Neural cell (in vitro differentiated cells): ENCODE measurements at regions not wholly inside any gene's neighbourhood (a gene's known extent, or its start where the extent isn't known, plus 50 kb on each side); places are given as distances from the start of the nearest gene placed in this dataset.

Source experiments
- H2AFZ ChIP-seq: fragments of 200-600, 300-800 bp; sonication (generic), shearing (Covaris generic); 2 replicates; pipeline ENCODE4 v1.6.0; 2014; ENCODE audit warnings: low read depth, mild to moderate bottlenecking, antibody characterized with exemption, low read length, moderate library complexity
- H3F3A ChIP-seq: fragments of 200-600 bp; shearing (Covaris generic); 2 replicates; pipeline ENCODE4 v1.6.1; 2016; ENCODE audit warnings: mild to moderate bottlenecking, moderate library complexity, mixed read lengths, antibody characterized with exemption, low read length; ENCODE audit not compliant: insufficient read depth, poor library complexity, severe bottlenecking
- H3K27ac ChIP-seq: fragments of 200-600, 300-800 bp; sonication (generic), shearing (Covaris generic); 2 replicates; pipeline ENCODE4 v1.5.1; 2014; ENCODE audit warnings: mild to moderate bottlenecking, low read length, moderate library complexity
- H3K27me3 ChIP-seq: fragments of 300-800, 200-600 bp; sonication (generic), shearing (Covaris generic); 2 replicates; pipeline ENCODE4 v1.6.0; 2014; ENCODE audit warnings: mild to moderate bottlenecking, low read depth, low read length, moderate library complexity; ENCODE audit not compliant: insufficient read depth
- H3K36me3 ChIP-seq: fragments of 300-800, 200-600 bp; sonication (generic), shearing (Covaris generic); 2 replicates; pipeline ENCODE4 v1.5.1; 2014; ENCODE audit warnings: mild to moderate bottlenecking, antibody characterized with exemption, low read length, moderate library complexity; ENCODE audit not compliant: insufficient read depth
- H3K4me2 ChIP-seq: fragments of 300-800, 200-600 bp; sonication (generic), shearing (Covaris generic); 2 replicates; pipeline ENCODE4 v1.6.0; 2014; ENCODE audit warnings: mild to moderate bottlenecking, low read length
- H3K4me3 ChIP-seq: fragments of 300-800, 200-600 bp; sonication (generic), shearing (Covaris generic); 2 replicates; pipeline ENCODE4 v1.5.1; 2014; ENCODE audit warnings: mild to moderate bottlenecking, low read length, moderate library complexity
- H3K79me2 ChIP-seq: fragments of 200-600 bp; shearing (Covaris generic); replicated peaks from 2 replicates; pipeline ENCODE4 v1.6.0; 2014; ENCODE audit warnings: mild to moderate bottlenecking, low read length, moderate library complexity; ENCODE audit not compliant: insufficient read depth
- H3K9ac ChIP-seq: fragments of 300-800, 200-600 bp; sonication (generic), shearing (Covaris generic); 2 replicates; pipeline ENCODE4 v1.6.1; 2016; ENCODE audit warnings: mild to moderate bottlenecking, low read length, mixed read lengths
- H3K9me2 ChIP-seq: fragments of 200-600 bp; shearing (Covaris generic); 2 replicates; pipeline ENCODE4 v1.6.1; 2016; ENCODE audit warnings: mild to moderate bottlenecking, low read length, mixed read lengths; ENCODE audit not compliant: insufficient read depth
- H3K9me3 ChIP-seq: fragments of 200-600, 300-800 bp; sonication (generic), shearing (Covaris generic); 2 replicates; pipeline ENCODE4 v1.6.1; 2016; ENCODE audit warnings: mild to moderate bottlenecking, mixed run types, low read length, moderate library complexity, mixed read lengths
- H4K20me1 ChIP-seq: fragments of 200-600 bp; shearing (Covaris generic); 2 replicates; pipeline ENCODE4 v1.6.1; 2016; ENCODE audit warnings: mild to moderate bottlenecking, mixed run types; ENCODE audit not compliant: insufficient read depth
- CTCF ChIP-seq: fragments of 450-650 bp; IDR thresholded peaks from 2 replicates; pipeline ENCODE4 v1.5.1; 2014; ENCODE audit warnings: antibody characterized with exemption, mild to moderate bottlenecking, moderate library complexity; ENCODE audit not compliant: poor library complexity, severe bottlenecking
- EP300 ChIP-seq: fragments of 450-650 bp; conservative IDR thresholded peaks from 2 replicates; pipeline ENCODE4 v1.6.1; 2014; ENCODE audit warnings: antibody characterized with exemption, mild to moderate bottlenecking, moderate library complexity; ENCODE audit not compliant: poor library complexity, severe bottlenecking
- EZH2 ChIP-seq: fragments of 200-600, 300-800 bp; shearing (Covaris generic), sonication (generic); IDR thresholded peaks from 2 replicates; pipeline ENCODE4 v1.6.1; 2014; ENCODE audit warnings: antibody characterized with exemption, low read length, borderline replicate concordance, mild to moderate bottlenecking; ENCODE audit not compliant: insufficient read depth, poor library complexity, severe bottlenecking
- MXI1 ChIP-seq: fragments of 450-650 bp; conservative IDR thresholded peaks from 2 replicates; pipeline ENCODE4 v1.6.1; 2014; ENCODE audit warnings: antibody characterized with exemption, mild to moderate bottlenecking; ENCODE audit not compliant: poor library complexity, severe bottlenecking
- POLR2AphosphoS5 ChIP-seq: IDR thresholded peaks from 2 replicates; pipeline ENCODE4 v1.6.1; 2012
- RAD21 ChIP-seq: fragments of 450-650 bp; conservative IDR thresholded peaks from 2 replicates; pipeline ENCODE4 v1.6.1; 2014; ENCODE audit warnings: antibody characterized with exemption, mild to moderate bottlenecking, moderate library complexity
- SMC3 ChIP-seq: fragments of 450-650 bp; conservative IDR thresholded peaks from 2 replicates; pipeline ENCODE4 v1.6.1; 2014; ENCODE audit warnings: antibody characterized with exemption, mild to moderate bottlenecking, moderate library complexity; ENCODE audit not compliant: poor library complexity
- TAF1 ChIP-seq: IDR thresholded peaks from 2 replicates; pipeline ENCODE4 v1.6.1; 2012; ENCODE audit warnings: low read depth
- TF ChIP-seq, protein P1 (sequence below): IDR thresholded peaks from 2 replicates; pipeline ENCODE4 v1.6.1; 2012; ENCODE audit warnings: borderline replicate concordance

DNA sequence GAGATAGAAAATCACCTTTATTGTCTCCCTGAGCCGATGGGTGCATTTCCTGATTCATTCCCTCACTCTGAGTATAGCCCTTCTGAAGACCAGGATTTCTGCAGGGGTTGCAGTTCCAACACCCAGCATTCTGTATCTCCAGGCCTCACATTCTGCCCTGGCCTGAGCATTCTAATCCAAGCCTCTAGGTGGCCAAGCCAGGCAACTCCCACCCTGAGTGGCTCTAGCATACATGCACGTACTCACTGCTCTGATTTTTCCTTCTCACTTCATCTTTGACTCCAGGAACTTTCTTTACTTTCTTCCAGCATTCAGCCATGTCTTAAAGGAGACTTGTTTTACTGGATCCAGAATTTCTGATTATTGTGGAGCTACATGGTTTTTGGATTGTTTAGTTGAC, 100.7 kb upstream of the STK39 start:
- Histone ChIP-seq H3K36me3 (no peaks in the 10 kb centered on the region), H3K4me2 (no peak overlapping the region), H3K27ac (no peak overlapping the region), H3K27me3 (no peaks in the 10 kb centered on the region), H3K9ac (no peak overlapping the region), H3K4me3 (no peak overlapping the region), H3K79me2 (no peaks in the 10 kb centered on the region), H3K9me3 (no peaks in the 10 kb centered on the region), H4K20me1 (no peaks in the 10 kb centered on the region), H2AFZ (no peak overlapping the region), H3K9me2 (no peaks in the 10 kb centered on the region), H3F3A (no peaks in the 10 kb centered on the region)
- TF ChIP-seq, protein P1, sequence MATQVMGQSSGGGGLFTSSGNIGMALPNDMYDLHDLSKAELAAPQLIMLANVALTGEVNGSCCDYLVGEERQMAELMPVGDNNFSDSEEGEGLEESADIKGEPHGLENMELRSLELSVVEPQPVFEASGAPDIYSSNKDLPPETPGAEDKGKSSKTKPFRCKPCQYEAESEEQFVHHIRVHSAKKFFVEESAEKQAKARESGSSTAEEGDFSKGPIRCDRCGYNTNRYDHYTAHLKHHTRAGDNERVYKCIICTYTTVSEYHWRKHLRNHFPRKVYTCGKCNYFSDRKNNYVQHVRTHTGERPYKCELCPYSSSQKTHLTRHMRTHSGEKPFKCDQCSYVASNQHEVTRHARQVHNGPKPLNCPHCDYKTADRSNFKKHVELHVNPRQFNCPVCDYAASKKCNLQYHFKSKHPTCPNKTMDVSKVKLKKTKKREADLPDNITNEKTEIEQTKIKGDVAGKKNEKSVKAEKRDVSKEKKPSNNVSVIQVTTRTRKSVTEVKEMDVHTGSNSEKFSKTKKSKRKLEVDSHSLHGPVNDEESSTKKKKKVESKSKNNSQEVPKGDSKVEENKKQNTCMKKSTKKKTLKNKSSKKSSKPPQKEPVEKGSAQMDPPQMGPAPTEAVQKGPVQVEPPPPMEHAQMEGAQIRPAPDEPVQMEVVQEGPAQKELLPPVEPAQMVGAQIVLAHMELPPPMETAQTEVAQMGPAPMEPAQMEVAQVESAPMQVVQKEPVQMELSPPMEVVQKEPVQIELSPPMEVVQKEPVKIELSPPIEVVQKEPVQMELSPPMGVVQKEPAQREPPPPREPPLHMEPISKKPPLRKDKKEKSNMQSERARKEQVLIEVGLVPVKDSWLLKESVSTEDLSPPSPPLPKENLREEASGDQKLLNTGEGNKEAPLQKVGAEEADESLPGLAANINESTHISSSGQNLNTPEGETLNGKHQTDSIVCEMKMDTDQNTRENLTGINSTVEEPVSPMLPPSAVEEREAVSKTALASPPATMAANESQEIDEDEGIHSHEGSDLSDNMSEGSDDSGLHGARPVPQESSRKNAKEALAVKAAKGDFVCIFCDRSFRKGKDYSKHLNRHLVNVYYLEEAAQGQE = no peak
- TF ChIP-seq SMC3 = no peak
- TF ChIP-seq MXI1 = no peak
- no peak for TF ChIP-seq RAD21
- no peak for TF ChIP-seq EP300
- TF ChIP-seq POLR2AphosphoS5 = no peak
- no peak for TF ChIP-seq EZH2
- TF ChIP-seq TAF1 = no peak
- TF ChIP-seq CTCF = no peak

DNA sequence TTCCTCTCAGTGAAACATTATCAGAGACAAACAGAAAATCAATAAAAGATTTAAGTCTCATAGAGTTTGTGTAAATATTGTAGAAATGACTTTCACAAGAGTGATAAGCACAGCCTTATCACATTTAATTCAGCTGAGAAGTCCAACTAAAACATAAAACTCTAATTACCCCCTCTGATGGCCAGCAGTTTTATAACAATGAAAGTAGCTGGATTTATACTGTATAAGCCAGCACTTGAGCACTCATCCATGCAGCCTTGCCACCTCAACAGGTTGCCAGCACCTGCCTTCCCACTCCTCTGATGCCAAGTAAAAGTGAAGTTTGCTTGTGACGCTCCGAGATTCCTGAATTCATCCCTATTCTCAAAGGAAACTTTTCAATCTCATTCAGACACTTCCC, 103.0 kb upstream of the STK39 start:
- Histone ChIP-seq H3K36me3 (no peaks in the 10 kb centered on the region), H4K20me1 (no peaks in the 10 kb centered on the region), H3K9me3 (no peaks in the 10 kb centered on the region), H3K9ac (no peak overlapping the region), H2AFZ (no peak overlapping the region), H3K79me2 (no peaks in the 10 kb centered on the region), H3K4me3 (no peak overlapping the region), H3F3A (no peaks in the 10 kb centered on the region), H3K4me2 (no peak overlapping the region), H3K9me2 (no peaks in the 10 kb centered on the region), H3K27me3 (no peaks in the 10 kb centered on the region), H3K27ac (no peak overlapping the region)
- no peak for TF ChIP-seq CTCF
- TF ChIP-seq SMC3 = no peak
- no peak for TF ChIP-seq MXI1
- no peak for TF ChIP-seq EZH2
- TF ChIP-seq RAD21 = no peak
- TF ChIP-seq POLR2AphosphoS5 = no peak
- TF ChIP-seq, protein P1 = no peak
- no peak for TF ChIP-seq EP300
- TF ChIP-seq TAF1 = no peak
